HepG2 (cell line): ENCODE measurements at regions not wholly inside any gene's neighbourhood (a gene's known extent, or its start where the extent isn't known, plus 50 kb on each side); places are given as distances from the start of the nearest gene placed in this dataset.

Experiments
- ATAC-seq: fragments of 200-7000 bp; cut with Tn5 transposase; 3 replicates; pipeline ENCODE4 v1.9.1; 2020; ENCODE audit warnings: mild to moderate bottlenecking, moderate library complexity
- BruUV-seq: library from RNA; stranded (reverse); fragments of 400-500 nt; replicated peaks from 2 replicates; lab custom pipeline; 2021; lab: Mats Ljungman, UMichigan
- CTCF ChIA-PET: fragments of 300-600 bp; formaldehyde crosslinking; extraction: SDS; loops from one replicate; lab custom pipeline; 2021; ENCODE audit warnings: low total read pairs, inconsistent platforms, low intra/inter-chr PET ratio; lab: Yijun Ruan, JAX
- POLR2A ChIA-PET: fragments of 350-600 bp; sonication (Branson Sonifier 250); formaldehyde crosslinking; loops from one replicate; lab custom pipeline; 2020; ENCODE audit warnings: antibody characterized with exemption, inconsistent platforms; lab: Yijun Ruan, JAX
- DNase-seq: peaks from one replicate; pipeline ENCODE4 v3.0.0-alpha.2; 2015; ENCODE audit warnings: low spot score
- FAIRE-seq: peaks from 3 replicates; lab custom pipeline; 2011; peaks lifted over from hg19 to GRCh38; lab: Jason Lieb, UNC
- H2AFZ ChIP-seq: one replicate; pipeline ENCODE4 v1.6.1; 2011; ENCODE audit warnings: low read length, inconsistent platforms
- H3K27ac ChIP-seq: fragments of 300-600 bp; 3 replicates; pipeline ENCODE4 v1.8.0; 2011; ENCODE audit warnings: mixed run types, mild to moderate bottlenecking, mixed read lengths, low read length, inconsistent platforms; ENCODE audit not compliant: insufficient read depth; ENCODE audit errors: extremely low read length
- H3K27me3 ChIP-seq, 2 experiments: fragments of 200-600 bp in 1 of 2; 2 replicates in 1 of 2; 3 replicates in 1 of 2; pipeline versions ENCODE4 v1.6.0 to v1.8.0; 2011; ENCODE audit warnings: low read length in 2 of 2, mild to moderate bottlenecking in 2 of 2, moderate library complexity in 2 of 2, inconsistent platforms in 1 of 2; ENCODE audit not compliant: insufficient read depth in 2 of 2, control insufficient read depth in 1 of 2
- H3K36me3 ChIP-seq, 2 experiments: fragments of 200-600 bp in 1 of 2; replicated peaks in 1 of 2; 2 replicates in 1 of 2; 3 replicates in 1 of 2; pipeline versions ENCODE4 v1.5.1 to v1.8.0; 2011; ENCODE audit warnings: low read length in 2 of 2, inconsistent platforms in 1 of 2; ENCODE audit not compliant: insufficient read depth in 2 of 2, control insufficient read depth in 1 of 2
- H3K4me1 ChIP-seq: 2 replicates; pipeline ENCODE4 v1.5.1; 2012; ENCODE audit warnings: low read length, inconsistent platforms; ENCODE audit not compliant: insufficient read depth
- H3K4me2 ChIP-seq: 2 replicates; pipeline ENCODE4 v1.6.0; 2011; ENCODE audit warnings: low read depth, low read length, inconsistent platforms
- H3K4me3 ChIP-seq, 3 experiments: fragments of 200-600 bp in 1 of 3; sonication (generic), shearing (Covaris generic) in 1 of 3; replicated peaks in 1 of 3; 2 replicates each; pipeline ENCODE4 v1.5.1; 2011 to 2016; ENCODE audit warnings: low read length in 3 of 3, inconsistent platforms in 2 of 3, low read depth in 2 of 3, mild to moderate bottlenecking in 2 of 3, control low read depth in 1 of 3, mixed read lengths in 1 of 3; ENCODE audit not compliant: insufficient read depth in 1 of 3
- H3K79me2 ChIP-seq: one replicate; pipeline ENCODE4 v1.6.1; 2011; ENCODE audit warnings: low read length, inconsistent platforms; ENCODE audit not compliant: insufficient read depth
- H3K9ac ChIP-seq: 2 replicates; pipeline ENCODE4 v1.6.0; 2011; ENCODE audit warnings: mild to moderate bottlenecking, low read depth, low read length, inconsistent platforms; ENCODE audit not compliant: insufficient read depth
- H3K9me3 ChIP-seq: 2 replicates; pipeline ENCODE4 v1.5.1; 2012; ENCODE audit warnings: mild to moderate bottlenecking, low read length
- H4K20me1 ChIP-seq: 2 replicates; pipeline ENCODE4 v1.6.0; 2011; ENCODE audit warnings: inconsistent platforms, mild to moderate bottlenecking, low read length, moderate library complexity; ENCODE audit not compliant: insufficient read depth
- AHR ChIP-seq: IDR thresholded peaks from 2 replicates; pipeline ENCODE4 v1.6.1; 2018; ENCODE audit warnings: missing genetic modification reagents, missing compliant biosample characterization
- EP300 ChIP-seq, 3 experiments: sonication (generic) in 1 of 3; formaldehyde crosslinking in 1 of 3; IDR thresholded peaks; 2 replicates each; pipeline versions ENCODE4 v1.5.1 to v1.6.1; 2011 to 2020; ENCODE audit warnings: low read depth in 2 of 3, low read length in 2 of 3, borderline replicate concordance in 1 of 3, improper control_type of control experiment in 1 of 3, mild to moderate bottlenecking in 1 of 3, missing genetic modification reagents in 1 of 3, moderate library complexity in 1 of 3
- FOXJ3 ChIP-seq: sonication (generic); formaldehyde crosslinking; IDR thresholded peaks from 2 replicates; pipeline ENCODE4 v1.4.0; 2020; ENCODE audit warnings: missing genetic modification reagents, mild to moderate bottlenecking, borderline replicate concordance
- HOXA7 ChIP-seq: sonication (generic); formaldehyde crosslinking; IDR thresholded peaks from 2 replicates; pipeline ENCODE4 v1.8.1; 2022; ENCODE audit warnings: mild to moderate bottlenecking, missing genetic modification reagents, moderate library complexity
- KLF11 ChIP-seq: IDR thresholded peaks from 2 replicates; pipeline ENCODE4 v1.6.1; 2016; ENCODE audit warnings: missing compliant biosample characterization
- MYC ChIP-seq: sonication (generic); formaldehyde crosslinking; IDR thresholded peaks from 2 replicates; pipeline ENCODE4 v1.9.0; 2021; ENCODE audit warnings: missing genetic modification reagents, borderline replicate concordance
- NCOA1 ChIP-seq: sonication (generic); formaldehyde crosslinking; IDR thresholded peaks from 2 replicates; pipeline ENCODE4 v1.9.0; 2021; ENCODE audit warnings: missing genetic modification reagents
- SALL2 ChIP-seq: sonication (generic); formaldehyde crosslinking; IDR thresholded peaks from 2 replicates; pipeline ENCODE4 v1.8.1; 2023; ENCODE audit warnings: mild to moderate bottlenecking, missing genetic modification reagents, inconsistent platforms
- U2AF1 ChIP-seq: fragments of 200-400 bp; formaldehyde crosslinking; optimal IDR thresholded peaks from 2 replicates; pipeline ENCODE3; 2017; ENCODE audit warnings: mild to moderate bottlenecking, low read depth, low read length
- YEATS2 ChIP-seq: sonication (generic); formaldehyde crosslinking; IDR thresholded peaks from 2 replicates; pipeline ENCODE4 v1.4.0; 2020; ENCODE audit warnings: missing genetic modification reagents, borderline replicate concordance
- ZNF180 ChIP-seq: sonication (generic); formaldehyde crosslinking; IDR thresholded peaks from 2 replicates; pipeline ENCODE4 v1.4.0; 2020; ENCODE audit warnings: low read depth, missing genetic modification reagents, borderline replicate concordance
- ZNF501 ChIP-seq: sonication (generic); formaldehyde crosslinking; IDR thresholded peaks from 2 replicates; pipeline ENCODE4 v1.5.1; 2020; ENCODE audit warnings: mild to moderate bottlenecking, moderate library complexity, missing genetic modification reagents
- WGBS: methylation state at CpG from one replicate; pipeline ENCODE4 v1.1.6; 2017; ENCODE audit warnings: low lambda C conversion rate; 5-methylcytosine and 5-hydroxymethylcytosine counted together
- in situ Hi-C: cut with HindIII; loops from 2 replicates; pipeline ENCODE4 v1.10.0; 2017; ENCODE audit warnings: low pct_unique_long_range_greater_than_20kb; ENCODE audit not compliant: extremely low pct_ligation_motif_present
- intact Hi-C: fragments of 100-400 bp; cut with micrococcal nuclease; formaldehyde crosslinking; loops from one replicate; pipeline ENCODE4 v1.10.0; 2022; ENCODE audit not compliant: unreplicated experiment
- TF ChIP-seq, protein P1 (sequence below): sonication (generic); formaldehyde crosslinking; IDR thresholded peaks from 2 replicates; pipeline ENCODE4 v1.4.0; 2020; ENCODE audit warnings: missing genetic modification reagents, borderline replicate concordance
- TF ChIP-seq, protein P2 (sequence below), 2 experiments: sonication (generic) in 1 of 2; formaldehyde crosslinking in 1 of 2; IDR thresholded peaks; 2 replicates each; pipeline versions ENCODE4 v1.5.1 to v1.6.1; 2011 to 2020; ENCODE audit warnings: borderline replicate concordance in 1 of 2, low read depth in 1 of 2, low read length in 1 of 2, mild to moderate bottlenecking in 1 of 2, missing genetic modification reagents in 1 of 2, moderate library complexity in 1 of 2

DNA sequence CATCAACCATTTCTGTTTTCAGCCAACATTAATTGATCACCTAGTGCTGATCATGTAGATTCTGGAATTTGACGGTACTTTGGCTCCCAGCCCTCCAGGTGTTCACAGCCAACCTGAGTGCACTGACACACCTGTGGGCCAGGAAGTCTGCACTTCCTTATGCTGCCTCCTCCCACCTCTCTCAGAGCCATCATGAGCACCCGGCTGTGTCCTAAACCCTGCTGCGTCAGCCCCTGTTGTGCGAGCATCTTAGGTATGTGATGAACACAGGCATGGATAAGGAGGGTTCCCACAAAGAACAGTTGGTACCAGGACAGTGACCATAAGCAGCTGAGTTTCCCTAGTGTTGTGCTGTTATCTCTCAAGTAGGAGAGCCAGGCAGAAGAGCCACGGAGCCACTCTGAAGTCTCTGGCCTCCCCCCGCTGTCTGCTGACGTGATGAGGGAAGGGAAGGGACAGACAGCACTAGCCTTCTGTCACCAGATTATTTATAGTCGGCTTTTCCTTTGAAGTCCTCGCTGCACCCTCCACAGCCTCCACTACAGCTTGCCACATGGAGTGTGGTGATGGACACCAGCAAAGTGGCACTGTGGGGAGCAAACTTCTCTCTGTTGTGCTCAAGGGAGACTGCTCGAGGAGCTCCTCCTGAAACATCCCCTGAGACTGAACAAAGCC lies 162.8 kb upstream of the ANKFN1 start (continued):
- TF ChIP-seq KLF11 (CRISPR knock-in tag) (no peak), ZNF501 (CRISPR knock-in tag) (no peak)

DNA sequence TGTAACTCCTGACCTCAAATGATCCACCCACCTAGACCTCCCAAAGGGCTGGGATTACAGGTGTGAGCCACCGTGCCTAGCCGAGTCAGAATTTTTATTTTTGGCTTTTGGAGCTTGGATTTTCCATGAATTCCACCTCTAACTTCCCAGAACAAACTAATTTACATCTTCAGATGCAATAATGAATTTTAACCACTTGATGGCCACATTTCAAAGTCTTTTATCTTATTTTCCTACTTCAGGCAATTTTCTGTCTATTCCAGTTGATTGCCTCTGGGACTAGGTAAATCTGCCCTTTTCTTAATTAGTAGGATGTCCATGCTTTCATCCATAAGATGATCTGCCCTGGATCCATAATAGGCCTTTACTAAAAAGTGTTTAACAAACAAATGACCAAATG lies 156.4 kb upstream of the ANKFN1 start:
- no peak overlapping the region for H3K4me2 ChIP-seq
- FAIRE-seq (no peak), ATAC-seq (no peak), DNase-seq (no peak)
- ChIA-PET POLR2A (no interaction called here), CTCF (interaction anchor here (0.9 kb wide), 1 partner anchor 323 kb away, joined by 3 read pairs; no protein-coding TSS in a partner anchor)
- in situ Hi-C loops (no loop called here), intact Hi-C loops (no loop called here)
- no peaks in the 10 kb centered on the region for H3K79me2 ChIP-seq
- H3K27ac ChIP-seq = no peak overlapping the region
- WGBS = 0% methylated on average over 2 of the region's 2 CpGs
- H3K36me3 ChIP-seq = no peaks in the 10 kb centered on the region
- no TSS peak for BruUV-seq
- H3K9me3 ChIP-seq = peaks cover 11% of the 10 kb centered on the region; the same call in 1 of the 2 replicates
- H3K9ac ChIP-seq = no peak overlapping the region
- no peaks in the 10 kb centered on the region for H3K27me3 ChIP-seq
- H3K4me3 ChIP-seq = no peak overlapping the region
- H4K20me1 ChIP-seq = no peaks in the 10 kb centered on the region
- no peaks in the 10 kb centered on the region for H3K4me1 ChIP-seq
- no peak overlapping the region for H2AFZ ChIP-seq
- TF ChIP-seq YEATS2 (no peak), FOXJ3 (CRISPR knock-in tag) (no peak), AHR (CRISPR knock-in tag) (no peak), SALL2 (CRISPR knock-in tag) (no peak), EP300 (IDR thresholded peaks at IDR 0.05; ENCODE audit: low read depth in 2 of 2, low read length in 2 of 2) (no peak), EP300 (CRISPR knock-in tag; IDR thresholded peaks at IDR 0.05; ENCODE audit: borderline replicate concordance) (no peak), U2AF1 (no peak), HOXA7 (no peak), ZNF180 (CRISPR knock-in tag) (no peak), NCOA1 (CRISPR knock-in tag) (no peak), MYC (CRISPR knock-in tag) (no peak)
- TF ChIP-seq, protein P1, sequence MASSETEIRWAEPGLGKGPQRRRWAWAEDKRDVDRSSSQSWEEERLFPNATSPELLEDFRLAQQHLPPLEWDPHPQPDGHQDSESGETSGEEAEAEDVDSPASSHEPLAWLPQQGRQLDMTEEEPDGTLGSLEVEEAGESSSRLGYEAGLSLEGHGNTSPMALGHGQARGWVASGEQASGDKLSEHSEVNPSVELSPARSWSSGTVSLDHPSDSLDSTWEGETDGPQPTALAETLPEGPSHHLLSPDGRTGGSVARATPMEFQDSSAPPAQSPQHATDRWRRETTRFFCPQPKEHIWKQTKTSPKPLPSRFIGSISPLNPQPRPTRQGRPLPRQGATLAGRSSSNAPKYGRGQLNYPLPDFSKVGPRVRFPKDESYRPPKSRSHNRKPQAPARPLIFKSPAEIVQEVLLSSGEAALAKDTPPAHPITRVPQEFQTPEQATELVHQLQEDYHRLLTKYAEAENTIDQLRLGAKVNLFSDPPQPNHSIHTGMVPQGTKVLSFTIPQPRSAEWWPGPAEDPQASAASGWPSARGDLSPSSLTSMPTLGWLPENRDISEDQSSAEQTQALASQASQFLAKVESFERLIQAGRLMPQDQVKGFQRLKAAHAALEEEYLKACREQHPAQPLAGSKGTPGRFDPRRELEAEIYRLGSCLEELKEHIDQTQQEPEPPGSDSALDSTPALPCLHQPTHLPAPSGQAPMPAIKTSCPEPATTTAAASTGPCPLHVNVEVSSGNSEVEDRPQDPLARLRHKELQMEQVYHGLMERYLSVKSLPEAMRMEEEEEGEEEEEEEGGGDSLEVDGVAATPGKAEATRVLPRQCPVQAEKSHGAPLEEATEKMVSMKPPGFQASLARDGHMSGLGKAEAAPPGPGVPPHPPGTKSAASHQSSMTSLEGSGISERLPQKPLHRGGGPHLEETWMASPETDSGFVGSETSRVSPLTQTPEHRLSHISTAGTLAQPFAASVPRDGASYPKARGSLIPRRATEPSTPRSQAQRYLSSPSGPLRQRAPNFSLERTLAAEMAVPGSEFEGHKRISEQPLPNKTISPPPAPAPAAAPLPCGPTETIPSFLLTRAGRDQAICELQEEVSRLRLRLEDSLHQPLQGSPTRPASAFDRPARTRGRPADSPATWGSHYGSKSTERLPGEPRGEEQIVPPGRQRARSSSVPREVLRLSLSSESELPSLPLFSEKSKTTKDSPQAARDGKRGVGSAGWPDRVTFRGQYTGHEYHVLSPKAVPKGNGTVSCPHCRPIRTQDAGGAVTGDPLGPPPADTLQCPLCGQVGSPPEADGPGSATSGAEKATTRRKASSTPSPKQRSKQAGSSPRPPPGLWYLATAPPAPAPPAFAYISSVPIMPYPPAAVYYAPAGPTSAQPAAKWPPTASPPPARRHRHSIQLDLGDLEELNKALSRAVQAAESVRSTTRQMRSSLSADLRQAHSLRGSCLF (CRISPR knock-in tag) = no peak
- TF ChIP-seq, protein P2, sequence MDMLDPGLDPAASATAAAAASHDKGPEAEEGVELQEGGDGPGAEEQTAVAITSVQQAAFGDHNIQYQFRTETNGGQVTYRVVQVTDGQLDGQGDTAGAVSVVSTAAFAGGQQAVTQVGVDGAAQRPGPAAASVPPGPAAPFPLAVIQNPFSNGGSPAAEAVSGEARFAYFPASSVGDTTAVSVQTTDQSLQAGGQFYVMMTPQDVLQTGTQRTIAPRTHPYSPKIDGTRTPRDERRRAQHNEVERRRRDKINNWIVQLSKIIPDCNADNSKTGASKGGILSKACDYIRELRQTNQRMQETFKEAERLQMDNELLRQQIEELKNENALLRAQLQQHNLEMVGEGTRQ (IDR thresholded peaks at IDR 0.05; ENCODE audit: low read depth, low read length) = no peak
- TF ChIP-seq, protein P2 (CRISPR knock-in tag; IDR thresholded peaks at IDR 0.05; ENCODE audit: borderline replicate concordance) = no peak
